ENCODE measurements at regions not wholly inside any gene's neighbourhood (a gene's known extent, or its start where the extent isn't known, plus 50 kb on each side); places are given as distances from the start of the nearest gene placed in this dataset.

DNA sequence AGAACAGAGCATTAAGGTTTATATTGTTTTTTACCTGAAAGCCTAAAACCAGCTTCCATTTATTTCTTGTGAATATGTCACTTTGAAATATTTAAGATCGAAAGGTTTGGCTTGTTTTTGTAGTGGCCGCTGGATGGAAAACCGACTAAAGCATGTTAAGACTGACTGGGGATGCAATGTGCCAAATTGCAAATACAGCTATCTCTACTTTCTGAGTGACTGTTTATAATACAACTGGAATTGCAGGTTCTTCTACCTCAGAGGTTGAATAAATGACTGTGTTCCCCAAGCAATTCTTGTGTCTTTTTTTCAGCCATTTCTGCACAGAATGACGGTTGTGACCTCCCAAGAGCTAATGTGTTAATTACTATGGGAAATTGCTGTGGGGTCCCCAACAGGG is 50.0 kb upstream of the TMTC4 start (continued):
- TF ChIP-seq, protein P1, sequence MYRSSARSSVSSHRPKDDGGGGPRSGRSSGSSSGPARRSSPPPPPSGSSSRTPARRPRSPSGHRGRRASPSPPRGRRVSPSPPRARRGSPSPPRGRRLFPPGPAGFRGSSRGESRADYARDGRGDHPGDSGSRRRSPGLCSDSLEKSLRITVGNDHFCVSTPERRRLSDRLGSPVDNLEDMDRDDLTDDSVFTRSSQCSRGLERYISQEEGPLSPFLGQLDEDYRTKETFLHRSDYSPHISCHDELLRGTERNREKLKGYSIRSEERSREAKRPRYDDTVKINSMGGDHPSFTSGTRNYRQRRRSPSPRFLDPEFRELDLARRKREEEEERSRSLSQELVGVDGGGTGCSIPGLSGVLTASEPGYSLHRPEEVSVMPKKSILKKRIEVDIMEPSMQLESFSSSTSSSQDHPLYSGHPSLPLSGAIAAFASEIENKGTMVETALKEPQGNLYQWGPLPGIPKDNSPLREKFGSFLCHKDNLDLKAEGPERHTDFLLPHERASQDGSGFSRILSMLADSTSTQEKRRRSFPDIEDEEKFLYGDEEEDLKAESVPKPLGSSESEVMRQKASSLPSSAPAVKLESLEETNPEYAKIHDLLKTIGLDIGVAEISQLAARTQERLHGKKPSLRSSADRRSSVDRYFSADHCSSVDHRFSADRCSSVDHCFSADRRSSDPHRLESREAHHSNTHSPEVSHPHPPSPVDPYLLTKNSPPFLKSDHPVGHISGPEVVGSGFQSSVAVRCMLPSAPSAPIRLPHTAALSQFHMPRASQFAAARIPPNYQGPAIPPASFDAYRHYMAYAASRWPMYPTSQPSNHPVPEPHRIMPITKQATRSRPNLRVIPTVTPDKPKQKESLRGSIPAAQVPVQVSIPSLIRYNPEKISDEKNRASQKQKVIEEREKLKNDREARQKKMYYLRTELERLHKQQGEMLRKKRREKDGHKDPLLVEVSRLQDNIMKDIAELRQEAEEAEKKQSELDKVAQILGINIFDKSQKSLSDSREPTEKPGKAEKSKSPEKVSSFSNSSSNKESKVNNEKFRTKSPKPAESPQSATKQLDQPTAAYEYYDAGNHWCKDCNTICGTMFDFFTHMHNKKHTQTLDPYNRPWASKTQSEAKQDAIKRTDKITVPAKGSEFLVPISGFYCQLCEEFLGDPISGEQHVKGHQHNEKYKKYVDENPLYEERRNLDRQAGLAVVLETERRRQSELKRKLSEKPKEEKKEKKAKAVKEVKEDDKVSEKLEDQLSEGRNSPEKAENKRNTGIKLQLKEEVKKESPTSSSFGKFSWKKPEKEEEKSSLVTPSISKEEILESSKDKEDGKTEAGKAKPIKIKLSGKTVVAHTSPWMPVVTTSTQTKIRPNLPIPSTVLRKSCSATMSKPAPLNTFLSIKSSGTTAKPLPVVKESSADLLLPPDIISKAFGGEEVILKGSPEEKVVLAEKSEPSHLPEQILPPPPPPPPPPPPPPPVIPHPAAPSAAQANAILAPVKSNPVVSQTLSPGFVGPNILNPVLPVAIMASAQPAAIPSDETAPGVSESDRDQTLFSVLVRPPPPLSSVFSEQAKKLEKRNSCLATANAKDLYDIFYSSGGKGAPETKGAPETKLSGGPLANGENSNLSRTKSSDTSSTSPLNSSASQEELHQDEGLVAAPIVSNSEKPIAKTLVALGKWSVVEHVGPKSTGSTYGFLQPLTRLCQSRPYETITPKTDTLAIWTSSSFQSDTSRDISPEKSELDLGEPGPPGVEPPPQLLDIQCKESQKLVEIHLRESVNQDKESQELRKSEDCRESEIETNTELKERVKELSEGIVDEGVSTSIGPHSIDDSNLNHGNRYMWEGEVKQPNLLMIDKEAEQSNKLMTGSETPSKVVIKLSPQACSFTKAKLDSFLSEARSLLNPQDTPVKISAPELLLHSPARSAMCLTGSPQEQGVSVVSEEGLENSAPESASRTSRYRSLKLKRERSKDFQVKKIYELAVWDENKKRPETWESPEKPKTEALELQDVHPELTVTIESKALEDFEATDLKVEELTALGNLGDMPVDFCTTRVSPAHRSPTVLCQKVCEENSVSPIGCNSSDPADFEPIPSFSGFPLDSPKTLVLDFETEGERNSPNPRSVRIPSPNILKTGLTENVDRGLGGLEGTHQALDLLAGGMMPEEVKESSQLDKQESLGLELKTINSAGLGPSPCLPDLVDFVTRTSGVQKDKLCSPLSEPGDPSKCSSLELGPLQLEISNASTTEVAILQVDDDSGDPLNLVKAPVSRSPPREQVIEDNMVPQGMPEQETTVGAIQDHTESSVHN (IDR thresholded peaks at IDR 0.05; ENCODE audit: borderline replicate concordance in 1 of 2, low read depth in 1 of 2), result no peak
- TF ChIP-seq ZSCAN29 (IDR thresholded peaks at IDR 0.05) (no peak), NR2C2 (CRISPR knock-in tag; IDR thresholded peaks at IDR 0.05) (no peak), NR2C2 (tag; IDR thresholded peaks at IDR 0.05) (no peak), HCFC1 (IDR thresholded peaks at IDR 0.05; ENCODE audit: low read depth, low read length) (no peak)
